ENCODE measurements at regions not wholly inside any gene's neighbourhood (a gene's known extent, or its start where the extent isn't known, plus 50 kb on each side); places are given as distances from the start of the nearest gene placed in this dataset.

DNA sequence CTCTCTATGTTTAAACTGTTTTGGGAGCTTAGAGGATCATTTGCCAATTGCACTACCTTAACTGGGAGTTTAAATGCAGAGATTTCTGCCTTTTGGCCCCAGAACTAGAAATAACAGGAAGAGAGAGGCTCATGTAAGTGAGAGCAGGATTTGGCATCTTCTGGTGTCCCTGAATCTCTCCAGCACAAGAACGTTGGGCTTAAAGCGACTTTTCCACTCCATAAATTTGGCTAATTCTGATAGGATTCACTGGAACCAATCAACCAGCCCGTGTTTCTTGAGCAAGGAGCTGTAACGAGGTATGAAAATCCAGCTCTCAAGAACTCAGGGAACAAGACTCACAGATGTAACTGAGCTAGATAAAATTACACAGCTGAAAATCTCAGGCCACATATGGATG lies 181.0 kb downstream of the C1D start:
- TF ChIP-seq CTCF (IDR thresholded peaks at IDR 0.05 in 4 of 5, conservative IDR thresholded peaks at IDR 0.05 in 1 of 5), result no peak
- TF ChIP-seq POLR2A (IDR thresholded peaks at IDR 0.05), result no peak

Measured in gastrocnemius medialis (tissue), 4 donors.